ENCODE measurements at regions not wholly inside any gene's neighbourhood (a gene's known extent, or its start where the extent isn't known, plus 50 kb on each side); places are given as distances from the start of the nearest gene placed in this dataset.

- TF ChIP-seq POLR2AphosphoS5 (IDR thresholded peaks at IDR 0.05; ENCODE audit: borderline replicate concordance, low read depth, low read length) (no peak), EZH2 (IDR thresholded peaks at IDR 0.05) (no peak), FOXP2 (optimal IDR thresholded peaks at IDR 0.05; ENCODE audit: control extremely low read depth, extremely low read length, insufficient read depth) (no peak)
These were observed 79.8 kb upstream of the ATP8A1 start for GRCh38 chr4:42736527-42737195.
